Astrocyte of the cerebellum (primary cell): ENCODE measurements at regions not wholly inside any gene's neighbourhood (a gene's known extent, or its start where the extent isn't known, plus 50 kb on each side); places are given as distances from the start of the nearest gene placed in this dataset.

Experiments used
- DNase-seq: peaks from one replicate; pipeline ENCODE4 v3.0.0-alpha.2; 2011; ENCODE audit warnings: low read depth
- H3K4me3 ChIP-seq: 2 replicates; pipeline ENCODE4 v1.5.1; 2011; ENCODE audit warnings: mild to moderate bottlenecking, low read depth, low read length, moderate library complexity
- in situ Hi-C: cut with HindIII; loops from 2 replicates; pipeline ENCODE4 v1.10.0; 2017; ENCODE audit warnings: low sequenced_read_pairs
- TF ChIP-seq, protein P1 (sequence below): IDR thresholded peaks from 2 replicates; pipeline ENCODE4 v1.5.1; 2012; ENCODE audit warnings: low read length, low read depth, moderate library complexity, mild to moderate bottlenecking; ENCODE audit errors: missing control alignments

DNA sequence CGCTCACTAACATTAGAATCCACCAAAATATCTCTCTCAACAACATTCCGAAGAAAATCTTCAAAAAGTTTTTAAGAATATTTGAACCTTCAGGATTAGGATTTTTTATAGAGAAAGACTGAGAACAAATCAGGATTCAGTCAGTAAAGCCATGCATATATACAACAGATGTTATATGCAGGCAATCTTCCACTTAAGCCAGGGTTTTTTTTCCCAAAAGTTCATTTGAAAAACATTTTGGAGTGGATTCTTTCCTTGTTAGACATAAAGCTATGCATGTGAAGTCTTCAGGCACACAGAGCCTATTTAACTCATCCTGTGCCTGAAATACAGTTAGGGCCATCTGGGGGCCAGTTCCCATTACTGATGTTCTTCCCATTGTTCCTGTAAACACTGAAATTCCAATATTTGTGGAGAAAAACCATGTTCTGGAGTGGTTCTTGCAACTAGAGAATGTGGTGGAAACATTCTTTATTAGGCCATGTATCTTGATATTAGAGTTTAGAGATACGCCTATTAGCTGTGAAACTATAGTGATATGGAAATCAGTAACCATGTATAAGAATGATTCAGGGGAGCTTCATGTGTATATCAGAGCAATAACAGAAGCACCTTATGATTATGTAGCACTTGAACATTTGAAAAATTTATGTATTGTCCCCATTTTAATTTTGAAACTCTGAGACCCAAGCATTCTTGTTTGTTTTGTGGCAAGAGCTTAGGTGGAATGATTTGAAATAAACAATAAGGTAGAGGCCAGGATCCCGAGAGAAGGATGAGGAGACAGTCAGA is 61.7 kb downstream of the PLEKHG1 start:
- TF ChIP-seq, protein P1, sequence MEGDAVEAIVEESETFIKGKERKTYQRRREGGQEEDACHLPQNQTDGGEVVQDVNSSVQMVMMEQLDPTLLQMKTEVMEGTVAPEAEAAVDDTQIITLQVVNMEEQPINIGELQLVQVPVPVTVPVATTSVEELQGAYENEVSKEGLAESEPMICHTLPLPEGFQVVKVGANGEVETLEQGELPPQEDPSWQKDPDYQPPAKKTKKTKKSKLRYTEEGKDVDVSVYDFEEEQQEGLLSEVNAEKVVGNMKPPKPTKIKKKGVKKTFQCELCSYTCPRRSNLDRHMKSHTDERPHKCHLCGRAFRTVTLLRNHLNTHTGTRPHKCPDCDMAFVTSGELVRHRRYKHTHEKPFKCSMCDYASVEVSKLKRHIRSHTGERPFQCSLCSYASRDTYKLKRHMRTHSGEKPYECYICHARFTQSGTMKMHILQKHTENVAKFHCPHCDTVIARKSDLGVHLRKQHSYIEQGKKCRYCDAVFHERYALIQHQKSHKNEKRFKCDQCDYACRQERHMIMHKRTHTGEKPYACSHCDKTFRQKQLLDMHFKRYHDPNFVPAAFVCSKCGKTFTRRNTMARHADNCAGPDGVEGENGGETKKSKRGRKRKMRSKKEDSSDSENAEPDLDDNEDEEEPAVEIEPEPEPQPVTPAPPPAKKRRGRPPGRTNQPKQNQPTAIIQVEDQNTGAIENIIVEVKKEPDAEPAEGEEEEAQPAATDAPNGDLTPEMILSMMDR, result no peak
- in situ Hi-C loops, result loop anchor here (5.0 kb wide), 1 partner anchor 106 kb away; no protein-coding TSS in a partner anchor
- DNase-seq, result no peak
- no peak overlapping the region for H3K4me3 ChIP-seq

DNA sequence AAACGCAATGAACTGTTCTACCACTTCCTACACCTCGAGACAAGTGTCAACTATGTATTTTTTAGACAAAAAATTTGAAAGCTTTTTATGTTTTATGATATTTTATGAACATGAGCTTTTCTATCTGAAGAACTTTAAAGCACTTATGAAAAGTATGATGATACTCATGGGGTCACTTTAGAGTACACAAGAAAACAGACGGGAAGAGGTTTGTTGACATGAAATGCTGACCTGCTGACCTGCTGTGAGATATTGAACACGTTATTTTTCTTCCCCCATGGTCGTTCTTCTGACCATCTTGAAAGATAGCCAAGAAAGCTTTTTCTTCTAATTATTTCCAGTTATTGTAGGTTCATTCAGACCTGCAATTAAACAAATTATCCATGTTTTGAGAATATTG is 63.1 kb downstream of the PLEKHG1 start:
- in situ Hi-C loops, result loop anchor here (5.0 kb wide), 1 partner anchor 104 kb away; no protein-coding TSS in a partner anchor

DNA sequence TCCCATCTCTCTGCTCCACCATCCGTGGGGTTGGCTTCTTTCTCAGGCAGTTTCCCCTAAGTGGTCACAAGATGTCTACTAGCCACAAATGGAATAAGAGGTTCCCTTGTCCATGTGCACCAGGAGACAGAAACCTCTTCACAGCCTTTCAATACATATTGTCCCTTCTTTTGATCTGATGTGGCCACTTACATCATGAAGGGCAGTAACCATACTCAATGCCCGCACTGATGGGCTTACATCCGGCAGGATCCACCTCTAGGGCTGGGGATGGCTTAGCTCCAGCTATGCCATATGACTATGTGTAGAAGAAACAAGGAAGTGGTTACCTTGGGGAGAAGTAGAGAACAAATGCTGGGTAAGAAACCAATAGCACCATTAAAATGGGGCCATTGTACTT is 64.4 kb downstream of the PLEKHG1 start:
- TF ChIP-seq, protein P1, result no peak
- no peak overlapping the region for H3K4me3 ChIP-seq
- in situ Hi-C loops, result loop anchor here (5.0 kb wide), 1 partner anchor 103 kb away; no protein-coding TSS in a partner anchor
- DNase-seq, result no peak

More for the DNA sequence above, 63.1 kb downstream of the PLEKHG1 start:
- H3K4me3 ChIP-seq, result no peak overlapping the region
- no peak for DNase-seq
- TF ChIP-seq, protein P1, result no peak

DNA sequence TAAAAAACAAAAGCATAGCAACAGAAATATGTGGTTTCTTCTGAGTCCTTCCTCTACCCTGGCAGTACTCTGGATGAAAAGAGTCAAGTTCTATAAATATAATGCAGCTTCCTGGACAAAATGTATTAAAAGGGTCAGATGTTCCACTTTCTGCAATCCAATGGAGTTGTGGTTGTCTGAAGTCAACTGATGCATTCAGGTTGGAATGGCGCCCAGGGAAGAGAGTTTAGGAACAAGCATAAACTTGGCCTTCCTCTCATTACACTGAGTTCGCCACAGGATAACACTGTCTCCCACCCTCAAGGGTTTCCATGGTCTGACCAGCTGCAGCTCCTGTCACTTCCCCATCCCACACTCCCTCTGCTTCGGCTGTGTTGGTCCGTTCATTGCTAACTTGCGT is 66.4 kb downstream of the PLEKHG1 start:
- H3K4me3 ChIP-seq, result no peak overlapping the region
- DNase-seq, result peak; percentile 64
- in situ Hi-C loops, result no loop called here
- TF ChIP-seq, protein P1, result no peak

DNA sequence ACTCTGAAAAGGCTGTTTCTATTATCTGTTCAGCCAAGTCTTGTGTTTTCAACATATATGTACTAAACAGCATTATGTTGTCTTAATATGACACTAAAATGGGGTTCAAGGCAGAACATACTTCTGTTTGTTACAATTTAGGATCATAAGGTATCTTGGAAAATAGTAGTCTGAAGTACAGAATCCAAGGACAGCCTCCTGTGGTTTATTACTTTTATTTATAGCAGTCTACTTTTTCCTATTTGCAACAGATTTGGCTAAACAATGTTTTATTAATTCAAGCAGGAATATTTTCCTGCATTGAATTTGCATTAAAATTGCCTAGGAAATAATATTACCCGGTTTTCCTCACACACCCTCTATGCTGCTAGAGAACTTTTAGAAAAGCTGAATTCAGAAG is 67.7 kb downstream of the PLEKHG1 start:
- DNase-seq, result no peak
- no peak overlapping the region for H3K4me3 ChIP-seq
- in situ Hi-C loops, result no loop called here
- TF ChIP-seq, protein P1, result no peak

DNA sequence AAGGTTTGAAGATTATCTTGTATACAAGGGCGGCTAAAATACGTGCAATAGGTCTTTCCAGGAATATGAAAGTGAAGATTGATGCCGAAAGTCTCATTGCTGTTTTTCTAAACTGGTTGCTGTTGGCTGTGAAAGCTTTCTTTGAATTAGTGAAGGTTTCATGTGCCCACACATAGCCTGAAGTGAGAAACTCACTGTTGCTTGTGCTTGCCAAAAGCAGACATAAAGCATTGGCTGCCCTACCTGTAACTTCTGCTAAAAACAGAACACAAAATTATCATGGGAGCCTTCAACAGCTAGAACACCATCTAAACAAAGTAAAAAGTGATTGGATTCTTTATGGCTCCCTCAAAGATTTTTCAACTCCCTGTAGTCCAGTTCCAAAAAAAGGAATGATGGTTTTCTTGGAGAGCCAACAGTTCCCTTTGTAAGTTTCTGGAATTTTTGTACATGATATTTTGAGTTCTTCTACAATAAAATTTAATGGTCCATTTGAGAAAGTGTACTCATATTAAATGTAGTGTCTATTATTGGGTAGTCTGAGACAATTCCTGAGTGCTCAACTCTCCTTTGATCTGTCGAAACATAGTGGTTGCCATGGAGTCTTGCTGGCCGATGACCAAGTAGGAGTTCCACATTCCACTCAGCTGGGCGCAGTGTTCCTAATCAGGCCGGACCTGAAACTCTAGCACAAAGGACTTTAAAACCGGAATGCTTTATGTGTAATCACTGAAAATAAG is 68.5 kb downstream of the PLEKHG1 start:
- TF ChIP-seq, protein P1, result peak; percentile 50
- H3K4me3 ChIP-seq, result no peak overlapping the region
- in situ Hi-C loops, result no loop called here
- peak; percentile 94 for DNase-seq
